Vagina (tissue), 2 donors: ENCODE measurements at regions not wholly inside any gene's neighbourhood (a gene's known extent, or its start where the extent isn't known, plus 50 kb on each side); places are given as distances from the start of the nearest gene placed in this dataset.

ENCODE experiments used
- CTCF ChIP-seq, 3 experiments: fragments of 450-650 bp in 2 of 3; fragments of 200-600 bp in 1 of 3; sonication (generic) in 1 of 3; IDR thresholded peaks; one replicate each; pipeline ENCODE4 v1.5.1; 2017 to 2019; ENCODE audit warnings: antibody characterized with exemption in 3 of 3, mild to moderate bottlenecking in 2 of 3, moderate library complexity in 2 of 3
- POLR2A ChIP-seq, 2 donors: fragments of 450-650 bp; IDR thresholded peaks; one replicate each; pipeline ENCODE4 v1.6.1; 2017; ENCODE audit warnings: antibody characterized with exemption in 2 of 2, mild to moderate bottlenecking in 2 of 2, moderate library complexity in 2 of 2

DNA sequence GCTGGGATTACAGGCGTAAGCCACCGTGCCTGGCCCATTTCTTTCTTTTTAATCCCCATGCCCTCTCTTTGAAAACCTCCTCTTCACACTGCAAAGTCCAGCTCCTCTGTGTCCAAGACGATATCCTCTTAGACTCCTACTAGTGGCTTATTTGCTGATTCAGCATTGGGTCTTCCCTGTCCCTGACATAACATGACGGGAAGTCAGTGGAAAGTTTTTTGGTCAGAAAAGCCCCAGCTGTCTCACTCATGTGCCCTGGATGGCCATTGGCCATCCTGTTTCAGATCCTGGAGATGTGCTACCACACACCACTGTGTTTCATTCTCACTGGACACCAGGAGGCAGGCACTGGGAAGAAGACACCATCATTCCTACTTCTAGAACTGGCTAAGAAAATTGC is 102.6 kb upstream of the MED13L start:
- TF ChIP-seq CTCF (IDR thresholded peaks at IDR 0.05), result no peak
- no peak for TF ChIP-seq POLR2A (IDR thresholded peaks at IDR 0.05)
